ENCODE measurements at regions not wholly inside any gene's neighbourhood (a gene's known extent, or its start where the extent isn't known, plus 50 kb on each side); places are given as distances from the start of the nearest gene placed in this dataset.

DNA sequence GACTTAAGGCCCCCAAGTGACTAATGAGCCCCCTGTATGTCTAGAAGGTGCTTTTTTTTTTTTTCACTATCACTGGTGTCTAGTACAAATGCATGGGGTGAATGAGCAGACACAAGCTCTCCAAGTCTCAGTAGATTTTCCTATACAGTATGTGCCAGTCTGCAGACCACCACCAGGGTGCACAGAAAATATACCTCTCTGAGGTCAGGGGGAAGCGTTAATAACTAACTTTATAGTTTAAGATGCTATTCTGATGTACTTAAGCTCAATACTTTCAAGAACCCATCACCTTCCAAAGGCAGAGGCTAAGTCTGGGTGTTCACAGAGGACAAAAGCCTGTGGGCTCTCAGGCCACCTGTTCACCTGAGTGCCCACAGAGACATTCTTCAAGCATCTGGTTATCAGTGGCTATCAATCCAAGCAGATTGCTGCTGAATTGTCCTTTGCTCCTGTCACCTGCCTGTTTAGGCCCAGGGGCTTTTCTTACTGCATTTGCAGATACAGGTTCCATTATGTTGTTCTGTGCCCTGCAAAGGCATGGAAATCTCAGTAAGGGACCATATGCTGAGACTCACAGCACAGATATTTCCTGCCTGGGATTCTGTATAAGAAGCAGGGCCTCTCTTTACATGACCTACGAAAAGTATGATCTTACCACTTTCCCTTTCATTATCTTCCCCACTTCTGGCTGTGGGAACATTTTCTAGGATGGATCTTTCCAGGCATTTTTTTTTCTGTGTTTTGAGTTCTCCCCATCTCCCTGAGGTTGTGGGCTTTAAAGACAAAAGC is 534.6 kb downstream of the TNS1 start:
- no peak for DNase-seq

GRCh38 chr2:217467331-217467730 is 535.5 kb downstream of the TNS1 start:
- no peak for DNase-seq

- DNase-seq: no peak
Observed at GRCh38 chr2:217466805-217467204, 536.0 kb downstream of the TNS1 start.

DNA sequence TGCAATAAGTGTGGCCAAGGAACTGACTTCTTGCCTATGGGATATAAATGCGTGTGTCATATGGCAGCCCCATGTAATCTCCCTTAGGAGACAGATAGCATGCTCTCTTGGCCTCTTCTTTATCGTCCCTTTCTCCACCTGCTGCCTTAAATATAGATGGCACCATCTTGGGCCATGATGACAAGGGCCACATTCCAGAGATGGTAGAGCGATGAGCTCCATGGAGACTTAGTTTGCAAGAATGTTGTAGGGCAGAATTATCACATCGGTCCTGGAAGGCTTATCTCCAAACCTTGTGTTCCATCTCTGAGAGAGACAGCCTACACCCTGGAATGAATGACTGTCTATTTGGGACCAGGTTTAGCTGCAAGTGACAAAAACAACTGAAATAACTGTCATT is 536.7 kb downstream of the TNS1 start:
- DNase-seq: no peak

- no peak for DNase-seq
Observed at GRCh38 chr2:217465100-217465499, 537.7 kb downstream of the TNS1 start.

DNA sequence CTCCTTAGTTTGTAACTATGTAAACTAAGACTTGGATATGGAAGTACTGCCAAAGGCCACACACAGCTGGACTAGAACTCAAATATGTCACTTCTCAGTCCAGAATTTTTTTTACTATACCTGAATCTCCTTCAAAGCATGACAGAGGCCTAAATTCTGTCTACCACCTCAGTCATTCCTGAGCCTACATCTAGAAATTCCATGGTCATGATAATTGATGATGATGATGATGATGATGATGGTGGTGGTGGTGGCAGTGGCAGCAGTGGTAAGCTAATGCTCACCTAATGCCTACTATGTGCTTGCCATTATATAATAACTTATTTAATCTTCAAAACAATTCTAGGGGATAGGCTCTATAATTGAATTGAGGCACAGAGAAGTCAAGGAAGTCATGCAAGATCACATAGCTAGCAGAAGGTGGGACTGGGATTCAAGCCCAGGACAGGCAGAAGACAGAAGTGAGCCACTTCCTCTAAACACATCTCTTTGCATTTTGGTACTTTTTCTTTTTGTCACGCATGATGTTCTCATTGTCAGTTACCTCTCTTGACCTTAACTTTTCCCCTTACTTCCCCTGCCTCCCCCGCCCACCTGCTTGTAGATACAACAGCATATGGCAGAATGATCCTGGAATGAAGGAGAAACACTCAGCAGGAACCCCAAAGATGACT is 539.3 kb downstream of the TNS1 start:
- no peak for DNase-seq

GRCh38 chr2:217462121-217462520 is 540.7 kb downstream of the TNS1 start:
- DNase-seq: no peak

DNA sequence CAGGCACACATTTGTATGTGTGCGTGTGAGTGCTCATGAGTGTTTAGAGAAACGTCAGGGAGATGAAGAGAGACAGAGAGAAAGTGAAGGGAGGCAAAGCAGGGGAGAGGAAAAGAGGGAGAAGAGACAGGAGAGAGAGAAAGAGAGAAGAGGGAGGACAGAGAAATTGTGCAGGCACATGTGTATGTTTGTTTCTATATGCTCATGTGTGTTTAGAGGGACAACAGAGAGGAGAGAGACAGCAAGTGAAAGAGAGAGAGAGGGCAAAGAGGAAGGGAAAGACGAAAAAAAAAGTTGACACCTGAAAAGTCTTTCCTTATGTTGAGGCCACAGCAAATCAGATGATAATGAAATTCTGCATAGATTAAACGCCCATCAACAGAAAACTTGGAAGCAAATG is 541.1 kb downstream of the TNS1 start:
- no peak for DNase-seq

DNA sequence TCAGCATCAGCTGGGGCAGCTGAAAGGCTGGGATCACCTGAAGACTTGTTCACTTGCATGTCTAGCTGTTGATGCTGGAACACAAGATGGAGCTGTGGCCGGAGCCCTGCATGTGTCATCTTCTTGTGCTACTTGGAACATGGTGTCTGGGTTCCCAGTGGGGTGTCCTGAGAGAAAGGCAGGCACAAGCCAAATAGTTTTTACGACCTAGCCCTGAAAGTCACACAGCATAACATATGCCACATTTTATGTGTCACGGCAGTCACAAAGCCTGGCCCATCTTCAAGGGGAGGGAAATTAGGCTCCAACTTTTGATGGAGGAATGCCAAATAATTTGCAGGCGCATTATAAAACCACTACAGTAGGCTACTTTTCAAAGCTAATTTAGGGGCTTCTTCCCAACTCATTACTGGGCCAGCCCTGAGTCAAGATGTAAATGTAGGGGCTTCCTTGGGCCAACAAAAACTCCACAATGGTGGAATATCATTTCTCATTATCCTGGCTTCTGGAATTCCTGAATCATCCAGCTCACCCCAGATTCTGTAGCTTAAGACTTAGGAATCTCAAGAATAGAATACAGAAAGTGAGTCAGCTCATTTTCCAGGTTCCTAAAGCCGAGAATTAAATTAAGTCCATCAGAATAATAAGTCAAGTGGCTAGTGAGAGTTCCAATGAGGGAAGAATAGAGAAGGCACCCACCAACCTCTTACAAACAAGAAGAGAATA is 543.0 kb downstream of the TNS1 start:
- DNase-seq: no peak

DNA sequence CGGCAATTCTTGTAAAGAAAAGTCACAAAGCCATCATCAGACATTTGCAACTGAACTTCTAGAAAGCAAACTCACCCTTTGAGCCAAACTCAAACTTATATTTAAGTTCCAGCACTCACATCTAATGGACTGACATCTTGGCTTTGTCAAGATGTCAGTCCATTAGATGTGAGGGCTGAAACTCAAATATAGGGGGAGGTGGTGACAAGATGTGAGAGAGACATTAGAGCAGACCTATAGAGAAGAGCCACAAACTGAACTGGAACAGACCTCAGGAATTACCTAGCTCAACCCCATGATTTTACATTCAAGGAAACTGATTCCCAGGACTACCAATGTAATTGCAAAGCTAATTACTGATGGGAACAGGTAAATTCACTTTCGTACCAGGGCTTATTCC is 543.8 kb downstream of the TNS1 start:
- DNase-seq: no peak

- DNase-seq: no peak
Observed at GRCh38 chr2:217456016-217456415, 546.8 kb downstream of the TNS1 start.

DNA sequence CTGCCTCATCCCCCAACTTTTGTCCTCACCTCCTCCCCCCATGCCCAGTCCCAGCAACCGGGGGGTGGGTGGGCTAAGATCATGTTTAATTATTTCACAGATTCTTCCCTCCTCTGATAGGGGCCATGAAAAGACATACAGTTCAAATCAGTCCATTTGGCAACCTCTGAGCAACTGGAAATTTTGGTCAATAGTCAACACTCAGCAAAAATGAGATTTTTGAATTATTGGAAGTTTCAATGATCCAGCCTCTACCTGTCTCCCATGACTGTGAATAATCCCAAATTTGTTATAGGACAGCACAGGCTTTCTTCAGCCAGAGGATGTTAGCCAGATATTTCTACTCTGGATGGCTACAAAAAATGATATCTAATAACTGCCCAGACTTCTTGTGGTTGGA is 549.9 kb downstream of the TNS1 start:
- DNase-seq: no peak

DNA sequence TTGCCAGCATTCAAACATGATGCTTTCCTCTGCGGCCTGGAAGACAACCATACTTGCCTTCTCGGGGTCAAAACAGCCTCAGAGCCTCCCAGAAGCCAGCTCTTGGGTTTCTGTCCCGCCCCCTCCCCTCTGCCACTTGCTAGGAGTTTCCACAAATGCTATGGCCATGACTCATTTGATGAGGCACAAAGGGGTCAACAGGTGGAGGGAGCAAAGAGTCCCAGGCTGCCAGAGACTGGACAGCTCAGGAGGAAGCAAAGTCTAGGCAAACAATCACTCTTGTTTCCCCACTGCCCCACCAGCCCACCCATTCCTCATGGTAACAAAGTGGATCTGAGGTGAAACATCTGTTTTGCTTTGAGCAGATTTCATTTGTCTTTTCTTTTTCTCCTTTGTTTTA is 551.1 kb downstream of the TNS1 start:
- no peak for DNase-seq

GRCh38 chr2:217449444-217449843 is 553.4 kb downstream of the TNS1 start:
- no peak for DNase-seq

DNA sequence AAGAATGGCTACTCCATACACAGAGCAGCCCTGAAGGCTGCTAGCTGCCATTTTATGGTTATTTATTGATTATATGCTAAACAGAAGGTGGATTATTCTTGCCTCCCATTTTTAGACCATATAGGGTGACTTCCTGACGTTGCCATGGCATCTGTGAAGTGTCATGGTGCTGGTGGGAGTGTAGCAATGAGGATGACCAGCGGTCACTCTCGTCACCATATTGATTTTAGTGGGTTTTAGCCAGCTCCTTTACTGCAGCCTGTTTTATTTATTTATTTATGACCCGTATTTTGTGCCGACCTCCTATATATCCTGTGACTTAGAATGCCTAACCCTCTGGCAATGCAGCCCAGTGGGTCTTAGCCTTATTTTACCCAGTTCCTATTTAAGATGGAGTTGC is 553.9 kb downstream of the TNS1 start:
- no peak for DNase-seq

- DNase-seq: no peak
Observed at GRCh38 chr2:217445723-217446122, 557.1 kb downstream of the TNS1 start.

- no peak for DNase-seq
Observed at GRCh38 chr2:217444932-217445331, 557.9 kb downstream of the TNS1 start.

DNA sequence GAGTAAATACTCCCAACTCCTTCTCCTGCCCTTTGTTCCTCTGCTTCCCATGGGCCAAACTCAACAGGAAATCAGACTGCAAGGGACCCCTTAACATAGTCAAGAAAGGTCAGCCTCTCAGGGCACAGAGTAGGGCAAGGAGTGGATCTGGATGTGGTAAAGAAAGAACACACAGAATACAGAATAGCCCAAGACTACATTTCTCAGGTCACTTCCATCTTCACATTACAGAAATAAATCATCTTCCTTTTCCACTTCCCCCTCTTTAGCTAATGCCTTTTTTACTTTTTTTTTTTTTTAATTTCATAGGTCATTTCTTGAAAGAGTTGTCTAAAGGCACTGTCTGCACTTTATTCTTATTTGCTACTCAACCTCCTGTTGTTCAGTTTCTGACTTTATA is 558.3 kb downstream of the TNS1 start:
- DNase-seq: no peak

- no peak for DNase-seq
Observed at GRCh38 chr2:217443601-217444000, 559.2 kb downstream of the TNS1 start.

DNA sequence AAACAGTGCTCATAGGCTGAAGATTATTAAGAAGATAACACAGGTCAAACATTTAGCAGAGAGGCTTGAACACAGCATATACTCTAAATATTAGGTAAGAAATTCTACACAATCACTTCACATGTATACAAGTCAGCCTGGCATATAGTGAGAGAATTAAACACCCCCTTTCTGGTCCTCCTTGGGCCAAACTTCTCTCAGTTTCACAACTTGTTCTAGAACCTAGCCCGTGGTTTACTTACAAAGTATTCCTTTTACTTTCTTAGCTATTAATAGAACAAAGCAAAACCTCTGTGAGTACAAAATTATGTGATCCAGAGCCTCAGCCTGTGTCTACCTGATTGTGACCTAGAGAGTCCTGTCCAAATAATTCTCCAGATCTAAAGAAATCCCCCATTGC is 562.8 kb downstream of the TNS1 start:
- DNase-seq: no peak

DNA sequence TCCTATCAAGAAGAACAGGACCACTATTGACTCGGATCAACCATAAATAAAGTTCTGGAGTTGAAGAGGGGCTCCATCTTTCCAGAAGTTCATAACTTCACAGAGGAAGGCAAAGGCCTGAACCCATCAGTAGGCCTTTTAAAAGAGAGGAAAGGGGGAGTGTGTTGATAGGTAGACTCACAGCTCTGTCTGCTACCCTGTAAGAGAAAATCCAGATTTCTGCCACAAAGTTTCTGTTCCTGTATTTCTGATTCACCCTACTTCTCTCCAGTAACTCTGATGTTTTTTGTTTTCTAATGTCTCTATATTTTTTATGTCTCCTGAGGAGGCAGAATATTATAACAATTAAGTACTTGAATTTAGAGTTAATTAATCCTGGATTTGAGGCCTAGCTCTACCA is 564.0 kb downstream of the TNS1 start:
- no peak for DNase-seq

DNA sequence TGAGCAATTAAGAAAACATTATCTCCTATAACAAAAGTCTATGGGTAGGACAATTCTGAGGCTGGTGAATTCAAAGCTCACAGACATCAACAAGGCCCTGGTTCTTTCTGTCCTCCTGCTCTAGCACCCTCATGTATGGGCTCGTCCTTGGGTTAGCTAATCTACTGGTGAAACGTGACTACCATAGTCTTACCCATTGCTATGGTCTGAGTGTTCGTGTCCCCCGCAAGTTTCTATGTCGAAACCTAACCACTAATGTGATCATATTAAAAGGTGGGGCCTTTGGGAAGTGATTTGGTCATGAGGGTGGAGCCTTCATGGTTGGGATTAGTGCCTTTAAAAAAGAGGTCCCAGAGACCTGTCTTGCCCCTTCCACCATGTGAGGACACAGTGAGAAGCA is 564.7 kb downstream of the TNS1 start:
- no peak for DNase-seq

GRCh38 chr2:217437290-217437870 is 565.4 kb downstream of the TNS1 start:
- DNase-seq: no peak

- DNase-seq: no peak
Observed at GRCh38 chr2:217436386-217436785, 566.4 kb downstream of the TNS1 start.
